ENCODE measurements at regions not wholly inside any gene's neighbourhood (a gene's known extent, or its start where the extent isn't known, plus 50 kb on each side); places are given as distances from the start of the nearest gene placed in this dataset.
"Not testable (repeated sequence)": the region's sequence is repeated elsewhere in the genome, so short reads cannot be mapped to it uniquely, and the experiment has no call there.

GRCh38 chr13:62115831-62116230 lies 700.2 kb upstream of the PCDH20 start:
- H3K9me2 ChIP-seq (replicated peaks; ENCODE audit: low read depth, low read length), result no peaks in the 10 kb centered on the region
- no peaks in the 10 kb centered on the region for H4K20me1 ChIP-seq (ENCODE audit: insufficient read depth, low read length, poor library complexity, severe bottlenecking)
- H3F3A ChIP-seq (ENCODE audit: low read depth), result no peaks in the 10 kb centered on the region
- no peak overlapping the region for H2AFZ ChIP-seq (ENCODE audit: low read length)
- no peaks in the 10 kb centered on the region for H3K27me3 ChIP-seq (ENCODE audit: insufficient read depth, low read length, poor library complexity, severe bottlenecking)
- H3K79me2 ChIP-seq (ENCODE audit: insufficient read depth, low read length), result no peaks in the 10 kb centered on the region
- no peak overlapping the region for H3K4me2 ChIP-seq (ENCODE audit: low read depth, low read length, poor library complexity, severe bottlenecking)
- no peak overlapping the region for H3K4me3 ChIP-seq (ENCODE audit: low read length, poor library complexity, severe bottlenecking)
- no peaks in the 10 kb centered on the region for H3K36me3 ChIP-seq (ENCODE audit: insufficient read depth, low read length)
- no peaks in the 10 kb centered on the region for H3K9me3 ChIP-seq (ENCODE audit: insufficient read depth, low read depth, low read length)
- no peak for TF ChIP-seq EZH2phosphoT487 (IDR thresholded peaks at IDR 0.05; ENCODE audit: borderline replicate concordance)
- TF ChIP-seq, protein P1, sequence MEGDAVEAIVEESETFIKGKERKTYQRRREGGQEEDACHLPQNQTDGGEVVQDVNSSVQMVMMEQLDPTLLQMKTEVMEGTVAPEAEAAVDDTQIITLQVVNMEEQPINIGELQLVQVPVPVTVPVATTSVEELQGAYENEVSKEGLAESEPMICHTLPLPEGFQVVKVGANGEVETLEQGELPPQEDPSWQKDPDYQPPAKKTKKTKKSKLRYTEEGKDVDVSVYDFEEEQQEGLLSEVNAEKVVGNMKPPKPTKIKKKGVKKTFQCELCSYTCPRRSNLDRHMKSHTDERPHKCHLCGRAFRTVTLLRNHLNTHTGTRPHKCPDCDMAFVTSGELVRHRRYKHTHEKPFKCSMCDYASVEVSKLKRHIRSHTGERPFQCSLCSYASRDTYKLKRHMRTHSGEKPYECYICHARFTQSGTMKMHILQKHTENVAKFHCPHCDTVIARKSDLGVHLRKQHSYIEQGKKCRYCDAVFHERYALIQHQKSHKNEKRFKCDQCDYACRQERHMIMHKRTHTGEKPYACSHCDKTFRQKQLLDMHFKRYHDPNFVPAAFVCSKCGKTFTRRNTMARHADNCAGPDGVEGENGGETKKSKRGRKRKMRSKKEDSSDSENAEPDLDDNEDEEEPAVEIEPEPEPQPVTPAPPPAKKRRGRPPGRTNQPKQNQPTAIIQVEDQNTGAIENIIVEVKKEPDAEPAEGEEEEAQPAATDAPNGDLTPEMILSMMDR (conservative IDR thresholded peaks at IDR 0.05; ENCODE audit: low read length), result no peak
- H3K4me1 ChIP-seq (ENCODE audit: insufficient read depth, low read length, poor library complexity, severe bottlenecking), result no peaks in the 10 kb centered on the region
- no peak overlapping the region for H3K9ac ChIP-seq (ENCODE audit: low read depth, low read length, poor library complexity, severe bottlenecking)

DNA sequence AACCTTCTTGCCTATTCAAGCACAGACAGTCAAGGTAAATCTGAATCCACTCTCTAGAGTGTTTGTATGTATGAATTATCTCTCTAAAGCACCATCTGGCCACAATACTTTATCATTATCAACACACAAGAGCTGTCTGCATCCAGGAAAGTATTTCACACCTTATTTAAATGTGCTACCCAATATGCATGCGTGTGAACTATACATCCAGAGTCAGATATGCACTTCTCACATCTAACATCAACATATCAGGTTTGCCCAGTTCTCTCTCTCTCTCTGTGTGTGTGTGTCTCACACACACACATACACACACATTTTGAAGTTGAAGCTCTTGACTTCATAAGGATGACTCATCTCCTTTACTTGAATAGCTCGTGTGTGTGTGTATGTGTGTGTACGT lies 697.5 kb upstream of the PCDH20 start:
- Histone ChIP-seq H3K9me2 (replicated peaks; ENCODE audit: low read depth, low read length) (no peaks in the 10 kb centered on the region), H3K9ac (ENCODE audit: low read depth, low read length, poor library complexity, severe bottlenecking) (no peak overlapping the region), H2AFZ (ENCODE audit: low read length) (no peak overlapping the region), H3K4me1 (ENCODE audit: insufficient read depth, low read length, poor library complexity, severe bottlenecking) (no peaks in the 10 kb centered on the region), H3F3A (ENCODE audit: low read depth) (no peaks in the 10 kb centered on the region), H3K27me3 (ENCODE audit: insufficient read depth, low read length, poor library complexity, severe bottlenecking) (no peaks in the 10 kb centered on the region), H3K79me2 (ENCODE audit: insufficient read depth, low read length) (no peaks in the 10 kb centered on the region), H4K20me1 (ENCODE audit: insufficient read depth, low read length, poor library complexity, severe bottlenecking) (no peaks in the 10 kb centered on the region), H3K4me2 (ENCODE audit: low read depth, low read length, poor library complexity, severe bottlenecking) (no peak overlapping the region), H3K4me3 (ENCODE audit: low read length, poor library complexity, severe bottlenecking) (no peak overlapping the region), H3K36me3 (ENCODE audit: insufficient read depth, low read length) (no peaks in the 10 kb centered on the region), H3K9me3 (ENCODE audit: insufficient read depth, low read depth, low read length) (no peaks in the 10 kb centered on the region)
- TF ChIP-seq EZH2phosphoT487 (IDR thresholded peaks at IDR 0.05; ENCODE audit: borderline replicate concordance), result no peak
- TF ChIP-seq, protein P1 (conservative IDR thresholded peaks at IDR 0.05; ENCODE audit: low read length), result no peak

DNA sequence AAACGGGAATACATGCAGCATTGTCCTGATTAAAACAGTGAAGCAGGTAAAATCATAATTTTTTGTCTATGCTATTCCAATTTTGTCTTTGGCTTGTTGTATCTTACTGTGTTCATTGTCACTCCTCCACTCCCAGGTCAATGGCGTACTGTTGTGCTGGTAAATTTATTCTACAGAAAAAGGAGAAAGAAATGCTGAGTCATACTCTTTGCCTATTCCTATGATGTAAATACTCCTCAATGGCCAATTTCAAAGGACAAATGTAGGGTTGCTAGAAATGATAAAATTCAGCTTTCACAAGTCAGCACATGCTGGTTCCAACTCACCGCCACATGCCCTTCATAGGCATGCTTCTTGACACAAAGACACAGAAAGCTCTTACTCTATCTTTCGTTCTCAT lies 694.4 kb upstream of the PCDH20 start:
- no peak overlapping the region for H2AFZ ChIP-seq (ENCODE audit: low read length)

GRCh38 chr13:62104136-62104535 lies 688.5 kb upstream of the PCDH20 start:
- H3K4me2 ChIP-seq (ENCODE audit: low read depth, low read length, poor library complexity, severe bottlenecking), result not testable (repeated sequence)

More for the DNA sequence above, 694.4 kb upstream of the PCDH20 start:
- TF ChIP-seq, protein P1 (conservative IDR thresholded peaks at IDR 0.05; ENCODE audit: low read length), result no peak
- TF ChIP-seq EZH2phosphoT487 (IDR thresholded peaks at IDR 0.05; ENCODE audit: borderline replicate concordance), result no peak
- H3K4me2 ChIP-seq (ENCODE audit: low read depth, low read length, poor library complexity, severe bottlenecking), result no peak overlapping the region
- H3K9me2 ChIP-seq (replicated peaks; ENCODE audit: low read depth, low read length), result no peaks in the 10 kb centered on the region
- H3K79me2 ChIP-seq (ENCODE audit: insufficient read depth, low read length), result no peaks in the 10 kb centered on the region
- H3F3A ChIP-seq (ENCODE audit: low read depth), result no peaks in the 10 kb centered on the region
- no peak overlapping the region for H3K9ac ChIP-seq (ENCODE audit: low read depth, low read length, poor library complexity, severe bottlenecking)
- no peaks in the 10 kb centered on the region for H3K27me3 ChIP-seq (ENCODE audit: insufficient read depth, low read length, poor library complexity, severe bottlenecking)
- no peaks in the 10 kb centered on the region for H4K20me1 ChIP-seq (ENCODE audit: insufficient read depth, low read length, poor library complexity, severe bottlenecking)
- no peaks in the 10 kb centered on the region for H3K9me3 ChIP-seq (ENCODE audit: insufficient read depth, low read depth, low read length)
- no peaks in the 10 kb centered on the region for H3K36me3 ChIP-seq (ENCODE audit: insufficient read depth, low read length)
- H3K4me3 ChIP-seq (ENCODE audit: low read length, poor library complexity, severe bottlenecking), result no peak overlapping the region
- H3K4me1 ChIP-seq (ENCODE audit: insufficient read depth, low read length, poor library complexity, severe bottlenecking), result no peaks in the 10 kb centered on the region

More at GRCh38 chr13:62104136-62104535, 688.5 kb upstream of the PCDH20 start:
- H3K4me3 ChIP-seq (ENCODE audit: low read length, poor library complexity, severe bottlenecking); H3K36me3 ChIP-seq (ENCODE audit: insufficient read depth, low read length); H3K27me3 ChIP-seq (ENCODE audit: insufficient read depth, low read length, poor library complexity, severe bottlenecking); H3F3A ChIP-seq (ENCODE audit: low read depth); H3K79me2 ChIP-seq (ENCODE audit: insufficient read depth, low read length); H2AFZ ChIP-seq (ENCODE audit: low read length); H3K9me3 ChIP-seq (ENCODE audit: insufficient read depth, low read depth, low read length); H4K20me1 ChIP-seq (ENCODE audit: insufficient read depth, low read length, poor library complexity, severe bottlenecking); H3K9me2 ChIP-seq (replicated peaks; ENCODE audit: low read depth, low read length); H3K4me1 ChIP-seq (ENCODE audit: insufficient read depth, low read length, poor library complexity, severe bottlenecking); H3K9ac ChIP-seq (ENCODE audit: low read depth, low read length, poor library complexity, severe bottlenecking): not testable (repeated sequence)

Measured in Loucy (cell line).